ENCODE measurements at regions not wholly inside any gene's neighbourhood (a gene's known extent, or its start where the extent isn't known, plus 50 kb on each side); places are given as distances from the start of the nearest gene placed in this dataset.

DNA sequence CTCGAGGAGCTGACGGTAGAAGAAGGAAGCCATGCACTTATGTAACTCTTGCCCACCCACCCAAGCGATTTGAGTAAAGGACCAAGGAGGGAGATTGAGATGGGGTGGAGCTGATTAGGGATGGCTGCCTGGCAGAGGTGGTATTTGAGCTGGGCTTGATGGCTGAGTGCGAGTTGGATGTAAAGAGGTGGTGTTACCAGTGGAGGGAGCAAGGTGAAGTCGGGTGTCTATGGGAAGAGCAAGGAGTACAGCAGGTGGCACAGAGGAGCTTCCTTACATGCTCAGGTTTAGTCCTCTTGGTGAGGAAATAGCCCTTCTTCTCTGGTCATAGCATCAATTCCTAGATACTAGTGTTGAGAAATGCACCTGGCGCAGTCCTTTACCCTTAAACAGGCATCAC is 294.2 kb upstream of the SKOR2 start:
- intact Hi-C loops (cut with DNase I; ENCODE audit: low total_unique reads) = no loop called here
- Histone ChIP-seq H3K36me3 (no peaks in the 10 kb centered on the region), H3K27me3 (no peaks in the 10 kb centered on the region), H3K9me3 (no peaks in the 10 kb centered on the region), H3K4me1 (no peaks in the 10 kb centered on the region), H3K27ac (no peak overlapping the region), H3K4me3 (no peak overlapping the region)
- no peak for DNase-seq
- TF ChIP-seq, protein P1, sequence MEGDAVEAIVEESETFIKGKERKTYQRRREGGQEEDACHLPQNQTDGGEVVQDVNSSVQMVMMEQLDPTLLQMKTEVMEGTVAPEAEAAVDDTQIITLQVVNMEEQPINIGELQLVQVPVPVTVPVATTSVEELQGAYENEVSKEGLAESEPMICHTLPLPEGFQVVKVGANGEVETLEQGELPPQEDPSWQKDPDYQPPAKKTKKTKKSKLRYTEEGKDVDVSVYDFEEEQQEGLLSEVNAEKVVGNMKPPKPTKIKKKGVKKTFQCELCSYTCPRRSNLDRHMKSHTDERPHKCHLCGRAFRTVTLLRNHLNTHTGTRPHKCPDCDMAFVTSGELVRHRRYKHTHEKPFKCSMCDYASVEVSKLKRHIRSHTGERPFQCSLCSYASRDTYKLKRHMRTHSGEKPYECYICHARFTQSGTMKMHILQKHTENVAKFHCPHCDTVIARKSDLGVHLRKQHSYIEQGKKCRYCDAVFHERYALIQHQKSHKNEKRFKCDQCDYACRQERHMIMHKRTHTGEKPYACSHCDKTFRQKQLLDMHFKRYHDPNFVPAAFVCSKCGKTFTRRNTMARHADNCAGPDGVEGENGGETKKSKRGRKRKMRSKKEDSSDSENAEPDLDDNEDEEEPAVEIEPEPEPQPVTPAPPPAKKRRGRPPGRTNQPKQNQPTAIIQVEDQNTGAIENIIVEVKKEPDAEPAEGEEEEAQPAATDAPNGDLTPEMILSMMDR (IDR thresholded peaks at IDR 0.05 in 4 of 5, conservative IDR thresholded peaks at IDR 0.05 in 1 of 5) = no peak
- TF ChIP-seq POLR2A (IDR thresholded peaks at IDR 0.05) = no peak
- ATAC-seq = no peak
- in situ Hi-C loops (cut with MboI; ENCODE audit: low sequenced_read_pairs in 4 of 4) = no loop called here

DNA sequence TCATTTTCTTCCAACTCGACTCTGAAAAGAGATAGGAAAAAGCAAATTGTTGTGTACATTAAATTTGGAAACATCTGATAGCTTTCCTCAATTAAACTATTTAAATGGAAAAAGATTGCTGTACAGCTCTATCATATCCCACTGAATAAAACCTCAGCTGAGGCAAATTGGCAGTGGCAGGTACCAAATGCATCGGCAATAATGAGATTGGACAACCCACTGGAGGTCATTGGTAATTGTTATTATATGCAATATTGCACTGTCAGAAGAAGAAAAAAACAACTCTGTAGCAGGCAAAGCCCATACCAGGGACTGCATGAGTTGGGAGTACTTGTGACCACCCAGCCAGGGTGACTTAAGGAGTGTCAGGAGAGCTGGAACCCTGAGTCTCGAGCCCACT is 291.6 kb upstream of the SKOR2 start:
- TF ChIP-seq POLR2A (IDR thresholded peaks at IDR 0.05) = no peak
- TF ChIP-seq, protein P1 (IDR thresholded peaks at IDR 0.05 in 4 of 5, conservative IDR thresholded peaks at IDR 0.05 in 1 of 5) = no peak
- in situ Hi-C loops (cut with MboI; ENCODE audit: low sequenced_read_pairs in 4 of 4) (no loop called here), intact Hi-C loops (cut with DNase I; ENCODE audit: low total_unique reads) (no loop called here)
- no peak overlapping the region for H3K4me3 ChIP-seq
- H3K4me1 ChIP-seq = no peaks in the 10 kb centered on the region
- H3K27me3 ChIP-seq = no peaks in the 10 kb centered on the region
- H3K9me3 ChIP-seq = no peaks in the 10 kb centered on the region
- no peaks in the 10 kb centered on the region for H3K36me3 ChIP-seq
- ATAC-seq = no peak
- DNase-seq = no peak
- no peak overlapping the region for H3K27ac ChIP-seq

DNA sequence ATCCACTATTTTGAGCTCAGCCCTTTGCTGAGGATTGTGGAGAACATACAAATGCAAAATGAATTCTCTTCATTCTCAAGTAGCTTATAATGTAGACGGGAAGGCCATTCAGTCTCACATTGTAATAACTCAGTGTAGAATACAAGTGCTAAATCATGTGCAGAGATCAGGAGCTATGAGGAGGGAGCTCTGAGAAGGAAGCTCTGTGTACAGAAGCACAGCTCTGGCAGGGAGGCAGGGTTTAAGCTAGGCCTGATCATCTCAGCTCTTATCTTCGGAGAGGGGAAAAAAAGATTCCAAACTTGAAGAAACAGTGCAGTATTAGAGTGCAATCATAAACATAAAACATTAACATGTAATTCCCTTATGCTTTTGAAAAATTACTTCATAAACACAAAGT is 291.1 kb upstream of the SKOR2 start:
- intact Hi-C loops (cut with DNase I; ENCODE audit: low total_unique reads) = no loop called here
- in situ Hi-C loops (cut with MboI; ENCODE audit: low sequenced_read_pairs in 4 of 4) = no loop called here
- ATAC-seq (no peak), DNase-seq (no peak)
- no peak overlapping the region for H3K4me3 ChIP-seq
- no peaks in the 10 kb centered on the region for H3K9me3 ChIP-seq
- no peak overlapping the region for H3K27ac ChIP-seq
- no peaks in the 10 kb centered on the region for H3K36me3 ChIP-seq
- no peaks in the 10 kb centered on the region for H3K4me1 ChIP-seq
- TF ChIP-seq POLR2A (IDR thresholded peaks at IDR 0.05) = no peak
- TF ChIP-seq, protein P1 (IDR thresholded peaks at IDR 0.05 in 4 of 5, conservative IDR thresholded peaks at IDR 0.05 in 1 of 5) = no peak
- H3K27me3 ChIP-seq = no peaks in the 10 kb centered on the region

DNA sequence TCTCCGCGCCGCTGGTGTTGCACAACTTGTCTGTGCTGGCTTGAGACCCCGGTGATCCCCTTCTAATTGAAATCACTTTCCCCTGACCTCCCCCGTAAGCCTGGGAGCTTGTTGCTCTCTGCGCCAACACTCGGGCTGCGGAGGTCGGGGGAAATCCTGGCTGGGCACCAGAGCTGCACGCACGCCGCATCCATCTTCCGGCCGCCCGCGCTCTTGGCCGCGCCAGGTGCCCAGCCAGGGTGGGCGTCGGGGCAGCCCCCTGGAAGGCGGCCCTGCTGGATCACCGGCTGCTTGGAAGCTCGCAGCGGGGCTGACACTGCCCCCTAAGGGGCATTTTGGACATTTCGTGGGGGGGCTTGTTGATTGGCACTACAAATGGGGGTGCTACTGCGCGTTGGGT is 280.3 kb upstream of the SKOR2 start:
- Histone ChIP-seq H3K4me1 (no peaks in the 10 kb centered on the region), H3K27me3 (peaks cover 8 to 18% (median 18%) of the 10 kb centered on the region in 3 donors), H3K4me3 (no peak overlapping the region), H3K9me3 (no peaks in the 10 kb centered on the region), H3K36me3 (no peaks in the 10 kb centered on the region), H3K27ac (no peak overlapping the region)
- no peak for ATAC-seq
- in situ Hi-C loops (cut with MboI; ENCODE audit: low sequenced_read_pairs in 4 of 4) (no loop called here), intact Hi-C loops (cut with DNase I; ENCODE audit: low total_unique reads) (no loop called here)
- DNase-seq = no peak
- TF ChIP-seq, protein P1 (IDR thresholded peaks at IDR 0.05 in 4 of 5, conservative IDR thresholded peaks at IDR 0.05 in 1 of 5) = no peak
- TF ChIP-seq POLR2A (IDR thresholded peaks at IDR 0.05) = no peak

DNA sequence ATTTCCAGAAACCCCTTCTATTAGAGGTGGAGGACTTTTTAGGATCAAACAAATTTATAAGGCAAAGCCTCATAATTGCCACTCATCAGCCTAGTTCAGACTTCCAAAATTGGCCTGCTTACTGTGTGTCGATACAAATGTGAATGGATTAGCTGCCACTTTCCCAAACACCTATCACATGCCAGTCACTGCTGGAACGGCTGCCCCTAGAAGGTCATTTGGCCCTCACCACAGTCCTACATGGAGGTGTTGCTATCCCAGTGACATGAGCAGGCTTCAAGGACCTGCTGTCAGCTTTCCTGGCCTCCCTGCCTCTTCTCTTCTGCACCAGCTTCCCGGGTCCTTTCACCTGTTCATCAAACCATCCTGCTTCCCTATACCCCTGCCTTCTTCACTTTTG is 279.2 kb upstream of the SKOR2 start:
- no peak for DNase-seq

More for the DNA sequence above, 279.2 kb upstream of the SKOR2 start:
- in situ Hi-C loops (cut with MboI; ENCODE audit: low sequenced_read_pairs in 4 of 4) (no loop called here), intact Hi-C loops (cut with DNase I; ENCODE audit: low total_unique reads) (no loop called here)
- Histone ChIP-seq H3K27ac (no peak overlapping the region), H3K9me3 (no peaks in the 10 kb centered on the region), H3K4me3 (no peak overlapping the region), H3K4me1 (no peaks in the 10 kb centered on the region), H3K27me3 (peaks cover 8 to 20% (median 18%) of the 10 kb centered on the region in 3 donors), H3K36me3 (no peaks in the 10 kb centered on the region)
- no peak for TF ChIP-seq POLR2A (IDR thresholded peaks at IDR 0.05)
- TF ChIP-seq, protein P1 (IDR thresholded peaks at IDR 0.05 in 4 of 5, conservative IDR thresholded peaks at IDR 0.05 in 1 of 5) = no peak
- ATAC-seq = no peak

Measured in gastrocnemius medialis (tissue), 4 donors.